Heart right ventricle (tissue), 16 donors: ENCODE measurements at regions not wholly inside any gene's neighbourhood (a gene's known extent, or its start where the extent isn't known, plus 50 kb on each side); places are given as distances from the start of the nearest gene placed in this dataset.

ENCODE experiments used
- ATAC-seq, 8 donors: fragments of 200-7000 bp; cut with Tn5 transposase; one replicate each; pipeline ENCODE4 v1.9.1; 2020; ENCODE audit warnings: mild to moderate bottlenecking in 8 of 8, moderate library complexity in 8 of 8, moderate number of reproducible peaks in 1 of 8
- DNase-seq, 2 donors: peaks; one replicate each; pipeline ENCODE4 v3.0.0-alpha.2; 2020
- H3K27ac ChIP-seq, 10 donors: fragments of 200-600 bp; sonication (generic) in 2 of 10; one replicate each; pipeline versions ENCODE4 v1.5.0 to v1.8.0; 2020 to 2022; ENCODE audit warnings: mild to moderate bottlenecking in 3 of 10
- H3K27me3 ChIP-seq, 7 donors: fragments of 200-600 bp; one replicate each; pipeline ENCODE4 v1.8.0; 2021 to 2022; ENCODE audit warnings: mild to moderate bottlenecking in 2 of 7
- H3K36me3 ChIP-seq, 9 donors: fragments of 200-600 bp; sonication (generic) in 1 of 9; one replicate each; pipeline versions ENCODE4 v1.5.0 to v1.8.0; 2020 to 2022; ENCODE audit warnings: mild to moderate bottlenecking in 2 of 9
- H3K4me1 ChIP-seq, 9 donors: fragments of 200-600 bp; sonication (generic) in 1 of 9; one replicate each; pipeline versions ENCODE4 v1.5.0 to v1.8.0; 2020 to 2022; ENCODE audit warnings: mild to moderate bottlenecking in 4 of 9
- H3K4me3 ChIP-seq, 10 donors: fragments of 200-600 bp; sonication (generic) in 2 of 10; one replicate each; pipeline versions ENCODE4 v1.5.0 to v1.8.0; 2020 to 2022; ENCODE audit warnings: mild to moderate bottlenecking in 7 of 10, moderate library complexity in 2 of 10
- H3K9me3 ChIP-seq, 11 donors: fragments of 200-600 bp in 10 of 11; sonication (generic) in 2 of 11; one replicate each; pipeline versions ENCODE4 v1.5.0 to v1.8.0; 2013 to 2022; ENCODE audit warnings: mild to moderate bottlenecking in 2 of 11, control low read depth in 1 of 11, moderate library complexity in 1 of 11
- CTCF ChIP-seq, 9 donors: fragments of 200-600 bp; sonication (generic) in 2 of 9; IDR thresholded peaks; one replicate each; pipeline versions ENCODE4 v1.5.0 to v1.8.0; 2021 to 2022; ENCODE audit warnings: antibody characterized with exemption in 9 of 9, mild to moderate bottlenecking in 5 of 9, moderate library complexity in 1 of 9
- WGBS, 2 donors: extraction: QIAGEN DNeasy Blood & Tissue Kit; methylation state at CpG; one replicate each; pipeline ENCODE4 v1.1.7; 2013; ENCODE audit warnings: inconsistent platforms in 1 of 2; 5-methylcytosine and 5-hydroxymethylcytosine counted together
- intact Hi-C, 10 donors: fragments of 100-400 bp; cut with DNase I; formaldehyde crosslinking; loops; one replicate each; pipeline versions ENCODE4 v1.11.1 to v1.14.2; 2022
- donor health status: Arrhythmogenic right ventricular cardiomyopathy.
- donor health status: ischemic (EF 13 %, LVEDD 7.1; RV severe dilation, severe dysfunction).
- donor health status: healthy with polysubstance abuse.
- donor health status: DM: no; HTN: yes; CAD: no.
- donor health status: DM: no; HTN: no; CAD: no.
- donor health status: ischemic (EF 25% LVEDD 6.9; RV normal size, moderate dysfunction).
- donor health status: ischemic (EF 25% LVEDD 5.7; RV mildly dilated, moderate dysfunction).
- donor health status: healthy.
- donor health status: DM: yes; HTN: yes; CAD: no.
- donor health status: Ischemic cardiomyopathy.
- donor health status: ischemic (EF 35%, LVEDD 5.7; RV mildly dilated, moderate dysfunction).
- donor health status: nonischemic (EF 11% LVEDD 7.7; RV severe dilation, severe dysfunction).
- donor health status: DM: yes; HTN: yes; CAD: no.
- donor health status: PGD.
- donor health status: ischemic (EF 29% LVEDD 5.4; RV normal size, mild dysfunction).
- donor health status: nonischemic (EF 23%, LVEDD 6.1; RV moderate dilation, normal function).

GRCh38 chr18:6653880-6654279, 75.6 kb upstream of the ARHGAP28 start:
- Histone ChIP-seq H3K36me3 (no peaks in the 10 kb centered on the region), H3K4me1 (no peaks in the 10 kb centered on the region), H3K9me3 (peaks cover 0 to 7% (median 0%) of the 10 kb centered on the region in 11 donors), H3K4me3 (no peak overlapping the region), H3K27ac (no peak overlapping the region), H3K27me3 (peaks cover 0 to 4% (median 0%) of the 10 kb centered on the region in 7 donors)
- no peak for TF ChIP-seq CTCF (IDR thresholded peaks at IDR 0.05)
- intact Hi-C loops: no loop called here
- no peak for DNase-seq
- ATAC-seq: no peak
- 50 to 68% methylated on average over 2 of the region's 2 CpGs for WGBS, 2 donors

GRCh38 chr18:6659963-6660725, 69.4 kb upstream of the ARHGAP28 start:
- Histone ChIP-seq H3K4me1 (peaks cover 0 to 11% (median 0%) of the 10 kb centered on the region in 9 donors), H3K27ac (no peak overlapping the region), H3K27me3 (peaks cover 0 to 3% (median 0%) of the 10 kb centered on the region in 7 donors), H3K4me3 (no peak overlapping the region), H3K36me3 (no peaks in the 10 kb centered on the region), H3K9me3 (peaks cover 0 to 7% (median 0%) of the 10 kb centered on the region in 11 donors)
- DNase-seq (no peak), ATAC-seq (no peak)
- TF ChIP-seq CTCF (IDR thresholded peaks at IDR 0.05): no peak
- 76 to 77% methylated on average over 7 of the region's 7 CpGs for WGBS, 2 donors
- intact Hi-C loops: loop anchor here in 1 of 10 donors (10.0 kb wide), 1 partner anchor 65 kb away; the partner anchor contains the start of gene ARHGAP28

GRCh38 chr18:6661692-6662415, 67.7 kb upstream of the ARHGAP28 start:
- Histone ChIP-seq H3K27me3 (peaks cover 0 to 3% (median 0%) of the 10 kb centered on the region in 7 donors), H3K4me1 (peaks cover 0 to 11% (median 0%) of the 10 kb centered on the region in 9 donors), H3K9me3 (peaks cover 0 to under 1% (median 0%) of the 10 kb centered on the region in 11 donors), H3K4me3 (no peak overlapping the region), H3K27ac (no peak overlapping the region), H3K36me3 (no peaks in the 10 kb centered on the region)
- WGBS, 2 donors: 46 to 61% methylated on average over 4 of the region's 4 CpGs
- DNase-seq (no peak), ATAC-seq (no peak)
- no peak for TF ChIP-seq CTCF (IDR thresholded peaks at IDR 0.05)
- intact Hi-C loops: loop anchor here in 1 of 10 donors (10.0 kb wide), 1 partner anchor 63 kb away; the partner anchor contains the start of gene ARHGAP28

GRCh38 chr18:6666012-6666685, 63.4 kb upstream of the ARHGAP28 start:
- no peaks in the 10 kb centered on the region for H3K27me3 ChIP-seq
- DNase-seq: no peak
- intact Hi-C loops: loop anchor here in 2 of 10 donors (5.0 to 10.0 kb wide), 2 partner anchors 59 to 1526 kb away; partner anchors contain the start of gene ARHGAP28 (in 1 of the 2)
- no peak for TF ChIP-seq CTCF (IDR thresholded peaks at IDR 0.05)
- H3K27ac ChIP-seq: no peak overlapping the region
- no peaks in the 10 kb centered on the region for H3K9me3 ChIP-seq
- ATAC-seq: no peak
- WGBS, 2 donors: 48 to 66% methylated on average over 3 of the region's 3 CpGs
- H3K4me3 ChIP-seq: no peak overlapping the region
- H3K4me1 ChIP-seq: peaks cover 0 to 11% (median 0%) of the 10 kb centered on the region in 9 donors
- no peaks in the 10 kb centered on the region for H3K36me3 ChIP-seq
